GM23338 (cell line): ENCODE measurements at regions not wholly inside any gene's neighbourhood (a gene's known extent, or its start where the extent isn't known, plus 50 kb on each side); places are given as distances from the start of the nearest gene placed in this dataset.

Experiments
- ATAC-seq: fragments of 200-7000 bp; cut with Tn5 transposase; 3 replicates; pipeline ENCODE4 v1.9.1; 2020
- DNase-seq: peaks from one replicate; pipeline ENCODE4 v3.0.0-alpha.2; 2015; ENCODE audit warnings: low spot score
- H2AFZ ChIP-seq: fragments of 200-600 bp; sonication (generic); 2 replicates; pipeline ENCODE4 v1.8.0; 2016; ENCODE audit warnings: antibody characterized with exemption, mild to moderate bottlenecking, moderate library complexity
- H3F3A ChIP-seq: fragments of 200-600 bp; sonication (generic); replicated peaks from 2 replicates; pipeline ENCODE4 v1.8.0; 2017; ENCODE audit warnings: antibody characterized with exemption, mixed run types, low read depth
- H3K27ac ChIP-seq: fragments of 200-600 bp; sonication (generic); 2 replicates; pipeline ENCODE4 v1.6.1; 2016; ENCODE audit warnings: low read depth
- H3K27me3 ChIP-seq: fragments of 200-600 bp; sonication (generic); 2 replicates; pipeline ENCODE4 v1.8.0; 2016; ENCODE audit warnings: mild to moderate bottlenecking, mixed run types, moderate library complexity; ENCODE audit not compliant: insufficient read depth
- H3K36me3 ChIP-seq: fragments of 200-600 bp; sonication (generic); 2 replicates; pipeline ENCODE4 v1.8.0; 2016; ENCODE audit warnings: mild to moderate bottlenecking; ENCODE audit not compliant: insufficient read depth
- H3K4me1 ChIP-seq: fragments of 200-600 bp; sonication (generic); 2 replicates; pipeline ENCODE4 v1.8.0; 2016; ENCODE audit warnings: mild to moderate bottlenecking, moderate library complexity; ENCODE audit not compliant: insufficient read depth
- H3K4me2 ChIP-seq: fragments of 200-600 bp; sonication (generic); 2 replicates; pipeline ENCODE4 v1.7.1; 2017; ENCODE audit warnings: mixed run types
- H3K4me3 ChIP-seq: fragments of 200-600 bp; sonication (generic); 2 replicates; pipeline ENCODE4 v1.6.1; 2016; ENCODE audit warnings: mixed run types
- H3K79me2 ChIP-seq: fragments of 200-600 bp; sonication (generic); replicated peaks from 2 replicates; pipeline ENCODE4 v1.8.0; 2017; ENCODE audit warnings: mild to moderate bottlenecking; ENCODE audit not compliant: insufficient read depth
- H3K9me2 ChIP-seq: fragments of 200-600 bp; sonication (generic); 2 replicates; pipeline ENCODE4 v1.8.0; 2017; ENCODE audit not compliant: insufficient read depth
- H4K20me1 ChIP-seq: fragments of 200-600 bp; sonication (generic); replicated peaks from 2 replicates; pipeline ENCODE4 v1.8.0; 2017; ENCODE audit warnings: mild to moderate bottlenecking; ENCODE audit not compliant: insufficient read depth
- H3K27ac Mint-ChIP-seq: 2 replicates; pipeline ENCODE4 v1.8.0; 2020; ENCODE audit warnings: inconsistent platforms, mild to moderate bottlenecking, moderate library complexity, mixed read lengths
- H3K27me3 Mint-ChIP-seq: 3 replicates; pipeline ENCODE4 v1.8.0; 2022; ENCODE audit warnings: low read depth, mild to moderate bottlenecking, moderate library complexity, mixed read lengths, inconsistent platforms; ENCODE audit not compliant: insufficient read depth, poor library complexity
- H3K36me3 Mint-ChIP-seq: 3 replicates; pipeline ENCODE4 v1.8.0; 2021; ENCODE audit warnings: low read depth, mild to moderate bottlenecking, inconsistent platforms, moderate library complexity, mixed read lengths
- H3K4me1 Mint-ChIP-seq: 3 replicates; pipeline ENCODE4 v1.8.0; 2020; ENCODE audit warnings: mild to moderate bottlenecking, inconsistent platforms, mixed read lengths
- H3K4me3 Mint-ChIP-seq: 3 replicates; pipeline ENCODE4 v1.8.0; 2021; ENCODE audit warnings: moderate library complexity, mild to moderate bottlenecking, inconsistent platforms, mixed read lengths
- H3K9me3 Mint-ChIP-seq: 3 replicates; pipeline ENCODE4 v1.8.0; 2020; ENCODE audit warnings: moderate library complexity, mild to moderate bottlenecking, inconsistent platforms, mixed read lengths
- CREB1 ChIP-seq: fragments of 250-450 bp; sonication (Bioruptor Pico); IDR thresholded peaks from 2 replicates; pipeline ENCODE4 v1.5.0; 2020; ENCODE audit warnings: low read depth, mild to moderate bottlenecking, moderate library complexity
- EZH2 ChIP-seq: fragments of 200-600 bp; sonication (generic); IDR thresholded peaks from one replicate; pipeline ENCODE4 v1.8.0; 2017; ENCODE audit warnings: antibody characterized with exemption, mild to moderate bottlenecking, low read depth; ENCODE audit not compliant: unreplicated experiment
- EZH2phosphoT487 ChIP-seq: fragments of 200-600 bp; sonication (generic); IDR thresholded peaks from one replicate; pipeline ENCODE4 v1.8.1; 2018; ENCODE audit warnings: antibody characterized with exemption; ENCODE audit not compliant: unreplicated experiment
- JUNB ChIP-seq: IDR thresholded peaks from one replicate; pipeline ENCODE4 v1.6.1; 2016; ENCODE audit warnings: antibody characterized with exemption; ENCODE audit not compliant: unreplicated experiment
- POLR2AphosphoS5 ChIP-seq: IDR thresholded peaks from 2 replicates; pipeline ENCODE4 v1.6.1; 2016; ENCODE audit warnings: antibody characterized with exemption, low read depth
- REST ChIP-seq: IDR thresholded peaks from one replicate; pipeline ENCODE4 v1.6.1; 2018; ENCODE audit warnings: antibody characterized with exemption; ENCODE audit not compliant: unreplicated experiment
- STAT1 ChIP-seq: IDR thresholded peaks from one replicate; pipeline ENCODE4 v1.6.1; 2016; ENCODE audit warnings: antibody characterized with exemption; ENCODE audit not compliant: unreplicated experiment
- ZNF462 ChIP-seq: fragments of 250-450 bp; sonication (Bioruptor Pico); IDR thresholded peaks from 2 replicates; pipeline ENCODE4 v1.5.0; 2020; ENCODE audit warnings: mild to moderate bottlenecking, moderate library complexity
- TF ChIP-seq, protein P1 (sequence below): IDR thresholded peaks from 2 replicates; pipeline ENCODE4 v1.6.1; 2016; ENCODE audit warnings: antibody characterized with exemption
- TF ChIP-seq, protein P2 (sequence below), 2 experiments: fragments of 200-600 bp in 1 of 2; sonication (generic) in 1 of 2; conservative IDR thresholded peaks; 2 replicates each; pipeline versions ENCODE4 v1.5.1 to v1.6.1; 2016 to 2017; ENCODE audit warnings: antibody characterized with exemption in 2 of 2, low read depth in 2 of 2, mild to moderate bottlenecking in 2 of 2, moderate library complexity in 1 of 2

- H3K27ac Mint-ChIP-seq = no peak overlapping the region
- no peaks in the 10 kb centered on the region for H3K9me3 Mint-ChIP-seq
- no peaks in the 10 kb centered on the region for H3K4me1 ChIP-seq
- no peaks in the 10 kb centered on the region for H3F3A ChIP-seq
- no peak overlapping the region for H3K27ac ChIP-seq
- no peak overlapping the region for H3K4me2 ChIP-seq
- no peaks in the 10 kb centered on the region for H3K4me1 Mint-ChIP-seq
- H3K27me3 ChIP-seq = no peaks in the 10 kb centered on the region
- no peaks in the 10 kb centered on the region for H3K27me3 Mint-ChIP-seq
- no peaks in the 10 kb centered on the region for H3K36me3 ChIP-seq
- H3K4me3 Mint-ChIP-seq = no peak overlapping the region
- H3K36me3 Mint-ChIP-seq = no peaks in the 10 kb centered on the region
- H4K20me1 ChIP-seq = no peaks in the 10 kb centered on the region
- H2AFZ ChIP-seq = no peak overlapping the region
- no peaks in the 10 kb centered on the region for H3K79me2 ChIP-seq
- DNase-seq (no peak), ATAC-seq (no peak)
- no peak for TF ChIP-seq STAT1
- no peak for TF ChIP-seq EZH2phosphoT487
- TF ChIP-seq, protein P1, sequence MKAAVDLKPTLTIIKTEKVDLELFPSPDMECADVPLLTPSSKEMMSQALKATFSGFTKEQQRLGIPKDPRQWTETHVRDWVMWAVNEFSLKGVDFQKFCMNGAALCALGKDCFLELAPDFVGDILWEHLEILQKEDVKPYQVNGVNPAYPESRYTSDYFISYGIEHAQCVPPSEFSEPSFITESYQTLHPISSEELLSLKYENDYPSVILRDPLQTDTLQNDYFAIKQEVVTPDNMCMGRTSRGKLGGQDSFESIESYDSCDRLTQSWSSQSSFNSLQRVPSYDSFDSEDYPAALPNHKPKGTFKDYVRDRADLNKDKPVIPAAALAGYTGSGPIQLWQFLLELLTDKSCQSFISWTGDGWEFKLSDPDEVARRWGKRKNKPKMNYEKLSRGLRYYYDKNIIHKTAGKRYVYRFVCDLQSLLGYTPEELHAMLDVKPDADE = no peak
- no peak for TF ChIP-seq ZNF462
- no peak for TF ChIP-seq EZH2
- TF ChIP-seq JUNB = no peak
- TF ChIP-seq, protein P2, sequence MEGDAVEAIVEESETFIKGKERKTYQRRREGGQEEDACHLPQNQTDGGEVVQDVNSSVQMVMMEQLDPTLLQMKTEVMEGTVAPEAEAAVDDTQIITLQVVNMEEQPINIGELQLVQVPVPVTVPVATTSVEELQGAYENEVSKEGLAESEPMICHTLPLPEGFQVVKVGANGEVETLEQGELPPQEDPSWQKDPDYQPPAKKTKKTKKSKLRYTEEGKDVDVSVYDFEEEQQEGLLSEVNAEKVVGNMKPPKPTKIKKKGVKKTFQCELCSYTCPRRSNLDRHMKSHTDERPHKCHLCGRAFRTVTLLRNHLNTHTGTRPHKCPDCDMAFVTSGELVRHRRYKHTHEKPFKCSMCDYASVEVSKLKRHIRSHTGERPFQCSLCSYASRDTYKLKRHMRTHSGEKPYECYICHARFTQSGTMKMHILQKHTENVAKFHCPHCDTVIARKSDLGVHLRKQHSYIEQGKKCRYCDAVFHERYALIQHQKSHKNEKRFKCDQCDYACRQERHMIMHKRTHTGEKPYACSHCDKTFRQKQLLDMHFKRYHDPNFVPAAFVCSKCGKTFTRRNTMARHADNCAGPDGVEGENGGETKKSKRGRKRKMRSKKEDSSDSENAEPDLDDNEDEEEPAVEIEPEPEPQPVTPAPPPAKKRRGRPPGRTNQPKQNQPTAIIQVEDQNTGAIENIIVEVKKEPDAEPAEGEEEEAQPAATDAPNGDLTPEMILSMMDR (conservative IDR thresholded peaks at IDR 0.05; ENCODE audit: low read depth in 2 of 2) = no peak
- no peak for TF ChIP-seq REST
- no peak for TF ChIP-seq POLR2AphosphoS5
- no peak for TF ChIP-seq CREB1 (CRISPR knock-in tag)
- no peak overlapping the region for H3K4me3 ChIP-seq
- H3K9me2 ChIP-seq = no peaks in the 10 kb centered on the region
Observed at GRCh38 chr12:83807871-83808270, 1104.7 kb downstream of the SLC6A15 start.
